Panc1 (cell line): ENCODE measurements at regions not wholly inside any gene's neighbourhood (a gene's known extent, or its start where the extent isn't known, plus 50 kb on each side); places are given as distances from the start of the nearest gene placed in this dataset.

Experiments
- ATAC-seq: fragments of 200-7000 bp; cut with Tn5 transposase; 2 replicates; pipeline ENCODE4 v1.9.1; 2020; ENCODE audit warnings: mild to moderate bottlenecking, moderate library complexity
- BruUV-seq: library from RNA; stranded (reverse); fragments of 400-500 nt; replicated peaks from 2 replicates; lab custom pipeline; 2021; lab: Mats Ljungman, UMichigan
- CTCF ChIA-PET: fragments of 300-600 bp; sonication (Branson Sonifier 250); formaldehyde crosslinking; loops from one replicate; lab custom pipeline; 2022; ENCODE audit warnings: antibody characterized with exemption; lab: Charles Lee
- POLR2A ChIA-PET: fragments of 300-600 bp; sonication (Branson Sonifier 250); formaldehyde crosslinking; loops from one replicate; lab custom pipeline; 2022; ENCODE audit warnings: antibody characterized with exemption; lab: Charles Lee
- DNase-seq: peaks from one replicate; pipeline ENCODE4 v3.0.0-alpha.2; 2010; ENCODE audit warnings: low read depth, low spot score
- H3K27ac ChIP-seq: 2 replicates; pipeline ENCODE4 v1.5.1; 2011; ENCODE audit warnings: mild to moderate bottlenecking, low read length, inconsistent platforms
- H3K27me3 ChIP-seq: fragments of 200-500 bp; sonication (Bioruptor generic); 2 replicates; pipeline ENCODE4 v1.6.0; 2014; ENCODE audit warnings: low read length, inconsistent platforms; ENCODE audit not compliant: control insufficient read depth, insufficient read depth
- H3K36me3 ChIP-seq: fragments of 200-500 bp; sonication (Bioruptor generic); 2 replicates; pipeline ENCODE4 v1.5.1; 2014; ENCODE audit warnings: inconsistent platforms, mild to moderate bottlenecking, low read length, moderate library complexity; ENCODE audit not compliant: control insufficient read depth, insufficient read depth
- H3K4me1 ChIP-seq: 2 replicates; pipeline ENCODE4 v1.5.1; 2011; ENCODE audit warnings: inconsistent platforms, mild to moderate bottlenecking, low read length, moderate library complexity; ENCODE audit not compliant: control insufficient read depth, insufficient read depth
- H3K4me3 ChIP-seq, 2 experiments: 2 replicates each; pipeline ENCODE4 v1.5.1; 2011 to 2012; ENCODE audit warnings: low read depth in 2 of 2, low read length in 2 of 2, mild to moderate bottlenecking in 2 of 2, inconsistent platforms in 1 of 2, moderate library complexity in 1 of 2
- H3K9me3 ChIP-seq: fragments of 200-500 bp; sonication (Bioruptor generic); 2 replicates; pipeline ENCODE4 v1.5.1; 2014; ENCODE audit warnings: low read depth, mild to moderate bottlenecking, inconsistent platforms, low read length, moderate library complexity; ENCODE audit not compliant: control insufficient read depth, insufficient read depth
- CTCF ChIP-seq: fragments of 450-650 bp; IDR thresholded peaks from 2 replicates; pipeline ENCODE4 v1.5.1; 2017; ENCODE audit warnings: mild to moderate bottlenecking
- POLR2AphosphoS5 ChIP-seq: IDR thresholded peaks from 2 replicates; pipeline ENCODE4 v1.6.1; 2012; ENCODE audit warnings: mild to moderate bottlenecking, low read depth, low read length, moderate library complexity
- REST ChIP-seq, 2 experiments: IDR thresholded peaks; 2 replicates each; pipeline ENCODE4 v1.6.1; 2011 to 2012; ENCODE audit warnings: low read depth in 2 of 2, control low read depth in 1 of 2, low read length in 1 of 2, mild to moderate bottlenecking in 1 of 2, moderate library complexity in 1 of 2; ENCODE audit not compliant: insufficient read depth in 1 of 2
- SIN3A ChIP-seq: IDR thresholded peaks from 2 replicates; pipeline ENCODE4 v1.6.1; 2012; ENCODE audit warnings: low read depth, mild to moderate bottlenecking, low read length, moderate library complexity, borderline replicate concordance; ENCODE audit not compliant: insufficient read depth
- TCF7L2 ChIP-seq: IDR thresholded peaks from 2 replicates; pipeline ENCODE4 v1.6.1; 2011; ENCODE audit warnings: mild to moderate bottlenecking, low read depth, low read length, inconsistent platforms
- in situ Hi-C: cut with HindIII; loops from 2 replicates; pipeline ENCODE4 v1.10.0; 2016; ENCODE audit warnings: low sequenced_read_pairs, low pct_unique_long_range_greater_than_20kb
- intact Hi-C: fragments of 100-400 bp; cut with micrococcal nuclease; formaldehyde crosslinking; loops from one replicate; pipeline ENCODE4 v1.10.0; 2022; ENCODE audit not compliant: unreplicated experiment

GRCh38 chr6:40725390-40725789 lies 138.2 kb upstream of the LRFN2 start:
- no peaks in the 10 kb centered on the region for H3K9me3 ChIP-seq
- no peak overlapping the region for H3K27ac ChIP-seq
- CTCF ChIA-PET: no interaction called here
- POLR2A ChIA-PET: no interaction called here
- ATAC-seq (no peak), DNase-seq (no peak)
- H3K27me3 ChIP-seq: no peaks in the 10 kb centered on the region
- TF ChIP-seq REST (IDR thresholded peaks at IDR 0.05; ENCODE audit: insufficient read depth in 1 of 2, low read depth in 2 of 2, low read length in 1 of 2) (no peak), CTCF (no peak), TCF7L2 (no peak), SIN3A (no peak), POLR2AphosphoS5 (no peak)
- no peaks in the 10 kb centered on the region for H3K36me3 ChIP-seq
- no TSS peak for BruUV-seq
- no peaks in the 10 kb centered on the region for H3K4me1 ChIP-seq
- H3K4me3 ChIP-seq: no peak overlapping the region
- intact Hi-C loops: no loop called here
- in situ Hi-C loops: no loop called here

GRCh38 chr6:40724886-40725285 lies 137.7 kb upstream of the LRFN2 start:
- Histone ChIP-seq H3K27me3 (no peaks in the 10 kb centered on the region), H3K4me1 (no peaks in the 10 kb centered on the region), H3K4me3 (no peak overlapping the region), H3K9me3 (no peaks in the 10 kb centered on the region), H3K36me3 (no peaks in the 10 kb centered on the region), H3K27ac (no peak overlapping the region)
- in situ Hi-C loops: no loop called here
- no peak for ATAC-seq
- BruUV-seq: no TSS peak
- ChIA-PET POLR2A (no interaction called here), CTCF (no interaction called here)
- TF ChIP-seq REST (IDR thresholded peaks at IDR 0.05; ENCODE audit: insufficient read depth in 1 of 2, low read depth in 2 of 2, low read length in 1 of 2) (no peak), CTCF (no peak), TCF7L2 (no peak), SIN3A (no peak), POLR2AphosphoS5 (no peak)
- intact Hi-C loops: no loop called here
- DNase-seq: no peak
